ENCODE measurements at regions not wholly inside any gene's neighbourhood (a gene's known extent, or its start where the extent isn't known, plus 50 kb on each side); places are given as distances from the start of the nearest gene placed in this dataset.

DNA sequence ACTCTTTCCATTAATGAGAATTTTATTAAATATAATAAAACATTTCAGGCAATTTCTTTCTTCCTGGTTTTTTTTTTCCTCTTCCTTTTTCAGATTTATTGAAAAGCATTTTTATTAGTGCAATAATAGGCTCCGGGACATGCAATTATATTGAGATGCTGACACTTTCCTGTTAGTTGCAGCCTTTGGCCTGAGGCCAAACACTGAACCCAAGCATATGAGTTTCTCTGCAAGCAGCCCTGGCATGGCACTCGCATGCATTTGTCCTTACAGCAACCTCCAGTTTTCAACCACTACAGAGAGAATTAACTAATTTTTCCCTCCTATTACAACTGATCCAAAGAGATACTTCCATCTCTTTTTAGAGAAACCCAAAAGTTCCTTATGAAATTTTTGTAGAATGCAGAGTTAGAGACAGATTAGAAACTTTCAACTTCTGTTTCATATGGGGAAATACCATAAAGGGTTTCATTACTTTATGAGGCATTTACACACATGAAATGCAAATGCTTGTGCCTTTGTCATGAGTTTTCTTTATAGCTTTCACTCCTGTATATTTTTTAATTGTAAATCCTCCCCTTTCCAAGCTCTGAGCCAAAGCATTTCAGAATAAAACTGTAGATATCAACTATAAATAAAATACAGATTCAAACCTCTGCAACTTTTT lies 183.0 kb downstream of the CETN3 start:
- CTCF ChIA-PET: interaction anchor here (0.7 kb wide), 1 partner anchor 39 kb away, joined by 3 read pairs; no protein-coding TSS in a partner anchor
- TF ChIP-seq, protein P1, sequence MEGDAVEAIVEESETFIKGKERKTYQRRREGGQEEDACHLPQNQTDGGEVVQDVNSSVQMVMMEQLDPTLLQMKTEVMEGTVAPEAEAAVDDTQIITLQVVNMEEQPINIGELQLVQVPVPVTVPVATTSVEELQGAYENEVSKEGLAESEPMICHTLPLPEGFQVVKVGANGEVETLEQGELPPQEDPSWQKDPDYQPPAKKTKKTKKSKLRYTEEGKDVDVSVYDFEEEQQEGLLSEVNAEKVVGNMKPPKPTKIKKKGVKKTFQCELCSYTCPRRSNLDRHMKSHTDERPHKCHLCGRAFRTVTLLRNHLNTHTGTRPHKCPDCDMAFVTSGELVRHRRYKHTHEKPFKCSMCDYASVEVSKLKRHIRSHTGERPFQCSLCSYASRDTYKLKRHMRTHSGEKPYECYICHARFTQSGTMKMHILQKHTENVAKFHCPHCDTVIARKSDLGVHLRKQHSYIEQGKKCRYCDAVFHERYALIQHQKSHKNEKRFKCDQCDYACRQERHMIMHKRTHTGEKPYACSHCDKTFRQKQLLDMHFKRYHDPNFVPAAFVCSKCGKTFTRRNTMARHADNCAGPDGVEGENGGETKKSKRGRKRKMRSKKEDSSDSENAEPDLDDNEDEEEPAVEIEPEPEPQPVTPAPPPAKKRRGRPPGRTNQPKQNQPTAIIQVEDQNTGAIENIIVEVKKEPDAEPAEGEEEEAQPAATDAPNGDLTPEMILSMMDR (IDR thresholded peaks at IDR 0.05; ENCODE audit: low read depth, low read length): no peak
- Histone ChIP-seq H3K4me3 (ENCODE audit: low read depth, low read length) (no peak overlapping the region), H3K9me3 (ENCODE audit: control insufficient read depth, insufficient read depth, low read length) (no peaks in the 10 kb centered on the region), H3K27ac (ENCODE audit: low read depth, low read length) (no peak overlapping the region), H3K27me3 (ENCODE audit: control insufficient read depth, insufficient read depth, low read length) (no peaks in the 10 kb centered on the region)
- POLR2A ChIA-PET: no interaction called here
- no peak for DNase-seq (ENCODE audit: low read depth, low spot score)

DNA sequence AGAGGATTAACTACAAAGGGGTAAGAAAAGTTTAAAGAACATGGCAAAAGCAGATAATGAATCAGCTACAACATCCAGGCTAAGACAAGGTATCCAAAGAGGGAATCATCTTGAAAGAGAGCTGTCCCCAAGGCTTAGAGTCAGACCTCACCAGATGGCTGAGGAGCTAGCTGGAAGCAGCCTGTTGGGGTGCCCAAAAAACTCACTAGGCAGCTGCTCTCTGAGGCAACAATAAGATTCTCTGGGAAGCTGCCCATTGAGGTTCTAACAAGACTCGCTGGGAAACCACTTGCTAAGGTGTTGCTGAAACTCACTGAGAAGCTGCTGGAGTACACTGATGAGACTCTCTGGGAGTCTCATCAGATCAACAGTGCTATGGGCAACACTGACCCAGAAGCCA lies 185.2 kb downstream of the CETN3 start:
- DNase-seq (ENCODE audit: low read depth, low spot score): no peak
- Histone ChIP-seq H3K9me3 (ENCODE audit: control insufficient read depth, insufficient read depth, low read length) (no peaks in the 10 kb centered on the region), H3K4me3 (ENCODE audit: low read depth, low read length) (no peak overlapping the region), H3K27me3 (ENCODE audit: control insufficient read depth, insufficient read depth, low read length) (no peaks in the 10 kb centered on the region), H3K27ac (ENCODE audit: low read depth, low read length) (no peak overlapping the region)
- POLR2A ChIA-PET: no interaction called here
- TF ChIP-seq, protein P1 (IDR thresholded peaks at IDR 0.05; ENCODE audit: low read depth, low read length): no peak
- CTCF ChIA-PET: no interaction called here

DNA sequence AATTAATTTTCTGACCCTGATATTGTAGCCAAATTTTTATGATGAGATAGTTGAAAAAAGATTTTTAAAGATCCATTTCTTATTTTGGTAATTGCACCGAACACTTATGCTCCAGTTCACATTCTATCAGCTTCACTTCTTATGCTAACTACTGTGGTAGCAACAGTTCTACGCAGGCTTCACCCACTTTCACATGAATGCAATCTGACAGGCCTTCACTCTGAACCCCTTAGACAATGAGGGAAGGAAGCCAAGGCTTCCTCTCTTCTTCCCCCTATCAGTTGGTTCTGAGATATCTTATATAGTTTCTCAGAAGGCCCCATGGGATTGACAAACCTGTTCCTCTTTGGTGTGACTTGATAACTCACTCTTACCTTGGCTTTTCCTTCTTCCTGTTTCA lies 185.8 kb downstream of the CETN3 start:
- Histone ChIP-seq H3K9me3 (ENCODE audit: control insufficient read depth, insufficient read depth, low read length) (no peaks in the 10 kb centered on the region), H3K4me3 (ENCODE audit: low read depth, low read length) (no peak overlapping the region), H3K27me3 (ENCODE audit: control insufficient read depth, insufficient read depth, low read length) (no peaks in the 10 kb centered on the region), H3K27ac (ENCODE audit: low read depth, low read length) (no peak overlapping the region)
- ChIA-PET POLR2A (no interaction called here), CTCF (no interaction called here)
- TF ChIP-seq, protein P1 (IDR thresholded peaks at IDR 0.05; ENCODE audit: low read depth, low read length): no peak
- DNase-seq (ENCODE audit: low read depth, low spot score): no peak

DNA sequence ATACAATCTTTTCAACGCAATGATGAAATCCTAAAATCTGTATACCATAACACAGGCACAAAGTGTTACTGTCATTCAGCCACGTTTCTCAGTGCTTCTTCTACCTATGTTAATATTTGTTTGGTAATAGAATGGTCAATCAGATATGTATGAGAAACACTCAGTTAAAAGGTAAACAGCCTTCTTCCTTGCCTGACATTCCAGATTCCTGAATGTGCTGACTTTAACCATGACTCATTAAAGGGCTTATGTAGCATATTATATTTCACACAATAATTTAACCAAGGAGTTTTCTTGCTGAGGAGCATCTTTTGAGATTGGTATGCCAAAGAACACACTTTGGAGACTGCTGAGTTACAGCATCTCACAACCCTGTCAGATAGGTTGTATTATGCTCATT lies 187.6 kb downstream of the CETN3 start:
- no peak for DNase-seq (ENCODE audit: low read depth, low spot score)
- Histone ChIP-seq H3K27me3 (ENCODE audit: control insufficient read depth, insufficient read depth, low read length) (no peaks in the 10 kb centered on the region), H3K4me3 (ENCODE audit: low read depth, low read length) (no peak overlapping the region), H3K9me3 (ENCODE audit: control insufficient read depth, insufficient read depth, low read length) (no peaks in the 10 kb centered on the region), H3K27ac (ENCODE audit: low read depth, low read length) (no peak overlapping the region)
- TF ChIP-seq, protein P1 (IDR thresholded peaks at IDR 0.05; ENCODE audit: low read depth, low read length): no peak
- ChIA-PET POLR2A (no interaction called here), CTCF (no interaction called here)

DNA sequence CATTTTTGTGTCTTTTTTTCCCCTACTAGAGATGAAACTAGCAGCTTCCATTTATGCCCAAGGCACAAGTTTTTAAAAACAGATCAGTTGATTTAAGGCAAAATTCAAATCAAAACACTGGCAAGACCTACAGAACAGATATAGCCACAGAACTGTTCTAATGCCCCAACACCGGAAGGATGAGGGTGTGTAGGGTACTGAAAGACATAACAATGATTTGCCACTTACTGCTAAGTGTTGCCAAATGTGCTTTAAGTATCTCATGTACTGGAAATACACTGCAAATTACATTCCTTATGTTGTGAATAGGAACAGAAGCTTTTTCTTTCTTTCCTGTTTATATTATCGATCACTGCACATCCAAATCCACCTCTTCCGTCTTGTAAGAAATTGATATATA lies 189.0 kb downstream of the CETN3 start:
- ChIA-PET POLR2A (no interaction called here), CTCF (interaction anchor here (1.4 kb wide), 1 partner anchor 45 kb away, joined by 6 read pairs; no protein-coding TSS in a partner anchor)
- Histone ChIP-seq H3K27me3 (ENCODE audit: control insufficient read depth, insufficient read depth, low read length) (no peaks in the 10 kb centered on the region), H3K27ac (ENCODE audit: low read depth, low read length) (no peak overlapping the region), H3K4me3 (ENCODE audit: low read depth, low read length) (no peak overlapping the region), H3K9me3 (ENCODE audit: control insufficient read depth, insufficient read depth, low read length) (no peaks in the 10 kb centered on the region)
- no peak for DNase-seq (ENCODE audit: low read depth, low spot score)
- TF ChIP-seq, protein P1 (IDR thresholded peaks at IDR 0.05; ENCODE audit: low read depth, low read length): no peak

Measured in AG04450 (cell line).